ENCODE measurements at regions not wholly inside any gene's neighbourhood (a gene's known extent, or its start where the extent isn't known, plus 50 kb on each side); places are given as distances from the start of the nearest gene placed in this dataset.

- H3K4me3 ChIP-seq (ENCODE audit: low read depth, low read length) = no peak overlapping the region
- TF ChIP-seq CTCF (IDR thresholded peaks at IDR 0.05; ENCODE audit: low read depth, low read length, missing control alignments) = no peak
- DNase-seq (ENCODE audit: low read depth) = no peak
Observed at GRCh38 chr12:42893803-42894202, 304.3 kb upstream of the PRICKLE1 start.

DNA sequence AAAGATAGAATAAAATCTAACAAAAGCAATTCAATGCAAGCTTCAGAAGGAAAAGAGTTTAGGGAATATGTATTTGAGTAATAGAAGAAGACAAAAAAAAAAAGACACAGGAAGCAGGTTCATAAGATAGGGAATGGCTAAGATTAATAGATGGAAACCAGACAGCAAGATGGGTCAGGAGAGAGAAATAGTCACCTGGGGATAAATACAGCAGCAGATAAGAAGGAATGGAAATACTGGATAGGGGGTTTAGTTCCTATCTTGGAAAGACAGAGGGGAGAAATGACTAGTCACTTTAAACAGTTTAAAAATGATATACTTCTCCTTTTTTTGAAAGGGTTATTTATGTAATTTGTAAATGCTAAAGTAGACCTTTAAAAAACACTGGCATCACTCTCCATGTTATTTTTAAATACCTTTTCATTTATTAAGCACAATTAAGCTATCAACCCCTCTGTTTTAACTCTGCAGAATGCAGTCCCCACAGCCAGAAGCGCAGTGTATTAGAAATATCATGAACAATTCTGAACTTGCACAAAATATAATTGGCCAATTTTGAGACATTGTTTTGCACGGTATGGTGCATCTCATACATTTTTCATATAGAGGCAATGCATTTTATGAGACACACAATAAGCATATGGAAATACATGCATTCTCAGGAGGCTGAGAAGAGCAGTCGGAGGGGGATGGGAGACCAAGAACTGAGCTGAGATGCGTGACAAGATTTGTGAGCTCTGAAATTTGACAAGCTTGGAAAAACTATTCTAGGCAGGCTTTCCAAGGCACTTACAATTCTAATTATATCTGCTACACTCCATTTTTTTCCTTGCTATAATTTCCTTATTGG is 303.4 kb upstream of the PRICKLE1 start:
- no peak for DNase-seq (ENCODE audit: low read depth)
- TF ChIP-seq CTCF (IDR thresholded peaks at IDR 0.05; ENCODE audit: low read depth, low read length, missing control alignments) = no peak
- H3K4me3 ChIP-seq (ENCODE audit: low read depth, low read length) = no peak overlapping the region

DNA sequence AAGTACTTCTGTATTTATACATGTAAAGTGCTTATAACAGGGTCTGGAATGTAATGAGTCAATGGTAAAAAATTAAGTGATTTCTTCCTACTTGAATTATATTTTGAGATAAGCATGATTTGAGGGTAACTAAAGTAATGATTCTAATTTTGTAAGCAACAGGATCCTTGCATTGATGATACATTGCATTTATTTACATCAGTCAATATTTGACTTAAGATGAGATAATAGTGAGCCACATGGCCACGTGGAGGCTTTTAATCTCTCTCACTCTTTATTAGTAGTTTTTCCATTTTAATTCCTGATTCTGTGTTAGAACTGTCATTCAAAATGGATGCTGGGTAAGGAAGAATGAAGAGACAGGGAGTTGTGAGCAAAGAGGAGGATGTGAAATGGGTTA is 298.1 kb upstream of the PRICKLE1 start:
- DNase-seq (ENCODE audit: low read depth) = no peak
- no peak overlapping the region for H3K4me3 ChIP-seq (ENCODE audit: low read depth, low read length)
- TF ChIP-seq CTCF (IDR thresholded peaks at IDR 0.05; ENCODE audit: low read depth, low read length, missing control alignments) = no peak

DNA sequence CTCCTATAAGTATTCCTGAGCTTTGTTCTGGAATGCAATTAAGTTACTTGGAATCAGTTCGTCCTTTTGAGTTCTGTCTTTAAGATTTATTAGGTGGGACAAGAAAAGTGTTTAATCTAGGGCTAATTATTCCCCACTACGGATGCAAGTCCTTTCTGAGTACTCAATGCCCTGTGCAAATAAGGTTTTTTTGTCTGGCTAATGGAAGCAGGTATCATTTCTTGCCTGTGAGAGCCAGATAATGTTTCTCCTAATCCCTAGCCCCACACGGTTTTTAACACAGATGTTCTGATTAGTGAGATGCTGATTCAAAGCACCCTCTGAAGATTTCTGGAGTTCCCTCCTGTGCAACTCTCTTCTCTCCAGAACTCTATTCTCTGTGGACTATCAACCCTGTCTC is 296.6 kb upstream of the PRICKLE1 start:
- no peak for DNase-seq (ENCODE audit: low read depth)
- no peak for TF ChIP-seq CTCF (IDR thresholded peaks at IDR 0.05; ENCODE audit: low read depth, low read length, missing control alignments)
- H3K4me3 ChIP-seq (ENCODE audit: low read depth, low read length) = no peak overlapping the region

- no peak for DNase-seq (ENCODE audit: low read depth)
- TF ChIP-seq CTCF (IDR thresholded peaks at IDR 0.05; ENCODE audit: low read depth, low read length, missing control alignments) = no peak
- H3K4me3 ChIP-seq (ENCODE audit: low read depth, low read length) = no peak overlapping the region
Observed at GRCh38 chr12:42885677-42886076, 296.1 kb upstream of the PRICKLE1 start.

GRCh38 chr12:42884116-42884515 is 294.6 kb upstream of the PRICKLE1 start:
- no peak overlapping the region for H3K4me3 ChIP-seq (ENCODE audit: low read depth, low read length)
- no peak for TF ChIP-seq CTCF (IDR thresholded peaks at IDR 0.05; ENCODE audit: low read depth, low read length, missing control alignments)
- DNase-seq (ENCODE audit: low read depth) = no peak

- H3K4me3 ChIP-seq (ENCODE audit: low read depth, low read length) = no peak overlapping the region
- no peak for TF ChIP-seq CTCF (IDR thresholded peaks at IDR 0.05; ENCODE audit: low read depth, low read length, missing control alignments)
Observed at GRCh38 chr12:42873401-42873800, 283.9 kb upstream of the PRICKLE1 start.

More at GRCh38 chr12:42873401-42873800, 283.9 kb upstream of the PRICKLE1 start:
- DNase-seq (ENCODE audit: low read depth) = no peak
